ENCODE measurements at regions not wholly inside any gene's neighbourhood (a gene's known extent, or its start where the extent isn't known, plus 50 kb on each side); places are given as distances from the start of the nearest gene placed in this dataset.

DNA sequence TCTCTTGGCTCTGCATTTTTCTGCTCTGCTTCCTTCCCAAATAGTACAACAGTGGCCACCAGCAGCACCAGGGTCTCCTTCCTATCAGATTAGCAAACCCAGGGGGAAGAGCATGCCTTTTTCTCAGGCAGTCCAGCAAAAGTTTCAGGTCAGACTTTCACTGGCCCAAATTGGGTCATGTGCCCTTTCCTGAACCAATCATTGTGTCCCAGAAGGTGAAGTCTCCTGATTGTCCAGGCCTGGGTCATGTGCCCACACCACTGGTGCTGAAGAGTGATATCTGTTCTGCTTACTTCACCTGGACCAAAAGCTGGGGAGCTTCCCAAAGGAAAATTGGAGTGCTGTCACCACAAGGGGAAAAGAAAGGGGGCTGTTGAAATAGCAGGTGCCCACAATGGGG lies 64.1 kb upstream of the ALX4 start:
- TF ChIP-seq CTCF (IDR thresholded peaks at IDR 0.05) (no peak), POLR2AphosphoS5 (IDR thresholded peaks at IDR 0.05; ENCODE audit: low read depth, low read length) (no peak), REST (IDR thresholded peaks at IDR 0.05; ENCODE audit: insufficient read depth in 1 of 2, low read depth in 2 of 2, low read length in 1 of 2) (no peak)

Measured in Panc1 (cell line).